H1 (cell line): ENCODE measurements at regions not wholly inside any gene's neighbourhood (a gene's known extent, or its start where the extent isn't known, plus 50 kb on each side); places are given as distances from the start of the nearest gene placed in this dataset.

Experiments used
- CEBPB ChIP-seq: IDR thresholded peaks from 2 replicates; pipeline ENCODE4 v1.6.1; 2012; ENCODE audit warnings: low read depth, low read length
- CTCF ChIP-seq, 3 experiments: IDR thresholded peaks; 1 replicate in 2 of 3; 2 replicates in 1 of 3; pipeline versions ENCODE4 v1.5.1 to v1.6.1; 2011; ENCODE audit warnings: low read length in 3 of 3, mild to moderate bottlenecking in 3 of 3, inconsistent platforms in 2 of 3, low read depth in 1 of 3, moderate library complexity in 1 of 3; ENCODE audit not compliant: insufficient read depth in 1 of 3; ENCODE audit errors: control extremely low read depth in 1 of 3
- POLR2AphosphoS5 ChIP-seq: IDR thresholded peaks from 2 replicates; pipeline ENCODE4 v1.6.1; 2011; ENCODE audit warnings: low read depth, low read length
- SIRT6 ChIP-seq: IDR thresholded peaks from one replicate; pipeline ENCODE4 v1.7.1; 2012; ENCODE audit warnings: low read length, inconsistent platforms
- YY1 ChIP-seq: IDR thresholded peaks from 2 replicates; pipeline ENCODE4 v1.6.1; 2011; ENCODE audit warnings: low read depth, mild to moderate bottlenecking, low read length

GRCh38 chr5:159752622-159753275 lies 163.5 kb upstream of the ADRA1B start:
- TF ChIP-seq CTCF (IDR thresholded peaks at IDR 0.05; ENCODE audit: control extremely low read depth in 1 of 3, insufficient read depth in 1 of 3, low read depth in 1 of 3, low read length in 3 of 3) (no peak), CEBPB (no peak), SIRT6 (no peak), POLR2AphosphoS5 (no peak), YY1 (no peak)
